PC-9 (cell line): ENCODE measurements at regions not wholly inside any gene's neighbourhood (a gene's known extent, or its start where the extent isn't known, plus 50 kb on each side); places are given as distances from the start of the nearest gene placed in this dataset.

Experiments used
- BruUV-seq: library from RNA; stranded (reverse); fragments of 400-500 nt; replicated peaks from 2 replicates; lab custom pipeline; 2021; lab: Mats Ljungman, UMichigan
- CTCF ChIA-PET: fragments of 300-600 bp; sonication (Branson Sonifier 250); formaldehyde crosslinking; loops from one replicate; lab custom pipeline; 2022; ENCODE audit warnings: antibody characterized with exemption; lab: Charles Lee
- POLR2A ChIA-PET: fragments of 300-600 bp; sonication (Branson Sonifier 250); formaldehyde crosslinking; loops from one replicate; lab custom pipeline; 2022; ENCODE audit warnings: antibody characterized with exemption; ENCODE audit not compliant: unreplicated experiment; lab: Charles Lee
- DNase-seq, 2 experiments: peaks; one replicate each; pipeline versions ENCODE4 v3.0.0 to v3.0.0-alpha.2; 2015 to 2022; ENCODE audit warnings: mixed read lengths in 1 of 2
- H2AFZ ChIP-seq: fragments of 200-600 bp; sonication (generic); 2 replicates; pipeline ENCODE4 v1.8.1; 2017; ENCODE audit warnings: antibody characterized with exemption
- H3F3A ChIP-seq: fragments of 200-600 bp; sonication (generic); 2 replicates; pipeline ENCODE4 v1.8.1; 2017; ENCODE audit warnings: antibody characterized with exemption, mild to moderate bottlenecking, low read depth; ENCODE audit not compliant: insufficient read depth
- H3K27ac ChIP-seq: fragments of 200-600 bp; sonication (generic); 2 replicates; pipeline ENCODE4 v1.6.1; 2016; ENCODE audit warnings: mixed run types
- H3K27me3 ChIP-seq: fragments of 200-600 bp; sonication (generic); 2 replicates; pipeline ENCODE4 v1.6.1; 2016; ENCODE audit warnings: low read depth, mixed run types; ENCODE audit not compliant: insufficient read depth
- H3K36me3 ChIP-seq: fragments of 200-600 bp; sonication (generic); 2 replicates; pipeline ENCODE4 v1.6.1; 2016; ENCODE audit warnings: low read depth, mixed run types
- H3K4me1 ChIP-seq: fragments of 200-600 bp; sonication (generic); replicated peaks from 2 replicates; pipeline ENCODE4 v1.6.1; 2016; ENCODE audit warnings: mixed run types; ENCODE audit not compliant: insufficient read depth
- H3K4me2 ChIP-seq: fragments of 200-600 bp; sonication (generic); 2 replicates; pipeline ENCODE4 v1.6.1; 2017; ENCODE audit warnings: mixed run types
- H3K4me3 ChIP-seq: fragments of 200-600 bp; sonication (generic); 2 replicates; pipeline ENCODE4 v1.6.1; 2016; ENCODE audit warnings: mixed run types
- H3K79me2 ChIP-seq: fragments of 200-600 bp; sonication (generic); 2 replicates; pipeline ENCODE4 v1.6.1; 2017; ENCODE audit warnings: low read depth, mixed run types
- H3K9me2 ChIP-seq: fragments of 200-600 bp; sonication (generic); 2 replicates; pipeline ENCODE4 v1.8.1; 2017; ENCODE audit warnings: mild to moderate bottlenecking; ENCODE audit not compliant: insufficient read depth
- H3K9me3 ChIP-seq: fragments of 200-600 bp; sonication (generic); 2 replicates; pipeline ENCODE4 v1.8.1; 2016; ENCODE audit warnings: low read depth; ENCODE audit not compliant: insufficient read depth
- H4K20me1 ChIP-seq: fragments of 200-600 bp; sonication (generic); 2 replicates; pipeline ENCODE4 v1.8.1; 2017; ENCODE audit not compliant: insufficient read depth
- CTCF ChIP-seq: fragments of 200-600 bp; sonication (generic); conservative IDR thresholded peaks from 2 replicates; pipeline ENCODE4 v1.6.1; 2017; ENCODE audit warnings: mixed run types, antibody characterized with exemption, mild to moderate bottlenecking, moderate library complexity
- EZH2 ChIP-seq: fragments of 200-600 bp; sonication (generic); IDR thresholded peaks from 2 replicates; pipeline ENCODE4 v1.8.0; 2017; ENCODE audit warnings: antibody characterized with exemption, low read depth
- intact Hi-C: fragments of 100-400 bp; cut with micrococcal nuclease; formaldehyde crosslinking; loops from one replicate; pipeline ENCODE4 v1.10.0; 2022; ENCODE audit not compliant: unreplicated experiment

GRCh38 chr4:124032035-124032434, 635.4 kb downstream of the SPRY1 start:
- intact Hi-C loops, result no loop called here
- no peaks in the 10 kb centered on the region for H3F3A ChIP-seq
- BruUV-seq, result no TSS peak
- no peak overlapping the region for H3K4me3 ChIP-seq
- no peak overlapping the region for H3K27ac ChIP-seq
- no peaks in the 10 kb centered on the region for H3K36me3 ChIP-seq
- no peak overlapping the region for H2AFZ ChIP-seq
- H3K9me2 ChIP-seq, result no peaks in the 10 kb centered on the region
- POLR2A ChIA-PET, result no interaction called here
- no peak overlapping the region for H3K4me2 ChIP-seq
- H3K79me2 ChIP-seq, result no peaks in the 10 kb centered on the region
- DNase-seq, result no peak
- H3K4me1 ChIP-seq, result no peaks in the 10 kb centered on the region
- no peaks in the 10 kb centered on the region for H4K20me1 ChIP-seq
- H3K27me3 ChIP-seq, result no peaks in the 10 kb centered on the region
- CTCF ChIA-PET, result no interaction called here
- H3K9me3 ChIP-seq, result no peaks in the 10 kb centered on the region
- TF ChIP-seq CTCF (no peak), EZH2 (no peak)

GRCh38 chr4:124035364-124036041, 638.9 kb downstream of the SPRY1 start:
- BruUV-seq, result no TSS peak
- CTCF ChIA-PET, result no interaction called here
- no peak overlapping the region for H2AFZ ChIP-seq
- H3K4me1 ChIP-seq, result no peaks in the 10 kb centered on the region
- H3K9me2 ChIP-seq, result no peaks in the 10 kb centered on the region
- no peaks in the 10 kb centered on the region for H3F3A ChIP-seq
- no peaks in the 10 kb centered on the region for H3K27me3 ChIP-seq
- H3K9me3 ChIP-seq, result no peaks in the 10 kb centered on the region
- H3K79me2 ChIP-seq, result no peaks in the 10 kb centered on the region
- TF ChIP-seq CTCF (no peak), EZH2 (no peak)
- no peaks in the 10 kb centered on the region for H3K36me3 ChIP-seq
- intact Hi-C loops, result loop anchor here (2.0 kb wide), 1 partner anchor 23 kb away; no protein-coding TSS in a partner anchor
- POLR2A ChIA-PET, result no interaction called here
- no peak for DNase-seq
- no peaks in the 10 kb centered on the region for H4K20me1 ChIP-seq
- H3K4me2 ChIP-seq, result no peak overlapping the region
- H3K27ac ChIP-seq, result no peak overlapping the region
- no peak overlapping the region for H3K4me3 ChIP-seq

- CTCF ChIA-PET, result no interaction called here
- TF ChIP-seq EZH2 (no peak), CTCF (no peak)
- BruUV-seq, result no TSS peak
Measured at GRCh38 chr4:124037236-124037635, 640.6 kb downstream of the SPRY1 start.

More at GRCh38 chr4:124037236-124037635, 640.6 kb downstream of the SPRY1 start:
- no peaks in the 10 kb centered on the region for H3K4me1 ChIP-seq
- no peak overlapping the region for H2AFZ ChIP-seq
- no peaks in the 10 kb centered on the region for H3K27me3 ChIP-seq
- H3F3A ChIP-seq, result no peaks in the 10 kb centered on the region
- no peaks in the 10 kb centered on the region for H3K9me3 ChIP-seq
- DNase-seq, result no peak
- POLR2A ChIA-PET, result interaction anchor here (0.5 kb wide), 1 partner anchor 85 kb away, joined by 7 read pairs; no protein-coding TSS in a partner anchor
- no peak overlapping the region for H3K4me2 ChIP-seq
- H3K27ac ChIP-seq, result no peak overlapping the region
- no peak overlapping the region for H3K4me3 ChIP-seq
- no peaks in the 10 kb centered on the region for H3K36me3 ChIP-seq
- H4K20me1 ChIP-seq, result no peaks in the 10 kb centered on the region
- H3K79me2 ChIP-seq, result no peaks in the 10 kb centered on the region
- H3K9me2 ChIP-seq, result no peaks in the 10 kb centered on the region
- intact Hi-C loops, result loop anchor here (2.0 kb wide), 1 partner anchor 22 kb away; no protein-coding TSS in a partner anchor
